ENCODE measurements at regions not wholly inside any gene's neighbourhood (a gene's known extent, or its start where the extent isn't known, plus 50 kb on each side); places are given as distances from the start of the nearest gene placed in this dataset.

DNA sequence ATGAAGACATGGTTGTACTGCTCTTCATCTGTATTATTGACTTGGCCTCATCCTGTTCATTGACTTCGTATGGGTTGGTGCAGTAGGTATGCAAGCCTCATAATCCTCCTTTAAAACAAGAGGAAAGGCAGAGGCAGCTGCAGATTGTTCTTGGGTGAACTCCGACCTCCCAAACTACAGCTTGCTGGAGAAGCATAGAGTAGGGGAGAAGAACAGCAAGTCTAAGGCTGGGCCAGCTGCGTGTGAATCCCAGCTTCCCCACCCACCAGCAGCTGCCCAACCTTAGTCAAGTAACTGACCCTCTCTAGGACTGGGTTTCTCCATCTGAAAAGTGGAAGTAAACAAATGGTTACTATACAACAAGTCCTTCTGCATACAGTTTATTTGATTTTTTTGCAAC, 114.5 kb upstream of the WWC1 start:
- no peaks in the 10 kb centered on the region for H3K36me3 ChIP-seq (ENCODE audit: insufficient read depth, low read length)
- no peak overlapping the region for H3K27ac ChIP-seq (ENCODE audit: low read depth, low read length, poor library complexity, severe bottlenecking)
- no peak overlapping the region for H2AFZ ChIP-seq (ENCODE audit: low read length)
- no peak for DNase-seq (ENCODE audit: low spot score)
- H3K9me2 ChIP-seq (ENCODE audit: insufficient read depth, low read length), result no peaks in the 10 kb centered on the region
- H3K79me2 ChIP-seq (ENCODE audit: insufficient read depth, low read depth, low read length), result no peaks in the 10 kb centered on the region
- BruUV-seq (replicated peaks), result no TSS peak
- no peaks in the 10 kb centered on the region for H3K9me3 ChIP-seq (ENCODE audit: low read length)
- intact Hi-C loops (cut with micrococcal nuclease; ENCODE audit: unreplicated experiment), result no loop called here
- H3K4me1 ChIP-seq (ENCODE audit: insufficient read depth, low read length, poor library complexity, severe bottlenecking), result no peaks in the 10 kb centered on the region
- no peaks in the 10 kb centered on the region for H4K20me1 ChIP-seq (ENCODE audit: insufficient read depth, low read length)
- H3K4me3 ChIP-seq (ENCODE audit: low read depth, low read length, poor library complexity, severe bottlenecking), result no peak overlapping the region
- POLR2A ChIA-PET, result no interaction called here
- TF ChIP-seq CTCF (conservative IDR thresholded peaks at IDR 0.05; ENCODE audit: low read length), result no peak
- no peak for TF ChIP-seq EZH2phosphoT487 (IDR thresholded peaks at IDR 0.05; ENCODE audit: borderline replicate concordance, low read depth, low read length)
- CTCF ChIA-PET (ENCODE audit: unreplicated experiment), result no interaction called here
- no peak overlapping the region for H3K4me2 ChIP-seq (ENCODE audit: low read length)

DNA sequence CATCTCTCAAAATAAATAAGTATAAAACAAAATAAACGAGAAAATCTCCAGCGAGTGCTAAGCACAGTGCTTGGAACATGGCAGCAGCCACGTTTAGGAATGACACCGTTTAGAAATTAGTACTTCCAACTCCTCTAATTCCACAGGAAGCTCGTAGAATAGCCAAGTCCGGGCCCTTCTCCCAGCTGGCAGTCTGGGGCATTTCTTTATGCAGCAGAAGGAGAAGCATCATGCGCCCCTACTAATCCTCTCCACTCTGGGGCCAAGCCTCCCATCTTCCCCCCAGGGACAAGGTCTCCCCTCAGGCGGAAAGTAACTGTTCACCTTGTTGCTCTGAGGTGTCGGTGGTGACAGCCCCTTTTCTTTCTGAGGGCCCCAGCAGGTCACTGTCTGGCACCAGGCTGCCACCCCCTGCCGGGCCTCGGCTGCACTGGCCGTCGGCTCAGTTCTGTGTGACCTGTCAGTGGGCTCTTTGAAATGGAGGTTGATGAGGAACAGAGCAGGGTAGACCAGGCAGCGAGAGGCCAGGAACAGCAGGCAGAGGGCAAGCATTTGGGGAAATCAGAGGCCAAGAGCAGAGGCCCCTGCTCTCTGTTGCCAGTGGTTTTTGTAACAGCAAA, 113.5 kb upstream of the WWC1 start:
- Histone ChIP-seq H3K4me3 (ENCODE audit: low read depth, low read length, poor library complexity, severe bottlenecking) (no peak overlapping the region), H2AFZ (ENCODE audit: low read length) (no peak overlapping the region), H3K4me2 (ENCODE audit: low read length) (no peak overlapping the region), H3K9me3 (ENCODE audit: low read length) (no peaks in the 10 kb centered on the region), H3K9me2 (ENCODE audit: insufficient read depth, low read length) (no peaks in the 10 kb centered on the region), H3K36me3 (ENCODE audit: insufficient read depth, low read length) (no peaks in the 10 kb centered on the region), H4K20me1 (ENCODE audit: insufficient read depth, low read length) (no peaks in the 10 kb centered on the region), H3K79me2 (ENCODE audit: insufficient read depth, low read depth, low read length) (no peaks in the 10 kb centered on the region), H3K4me1 (ENCODE audit: insufficient read depth, low read length, poor library complexity, severe bottlenecking) (no peaks in the 10 kb centered on the region), H3K27ac (ENCODE audit: low read depth, low read length, poor library complexity, severe bottlenecking) (no peak overlapping the region)
- no peak for TF ChIP-seq EZH2phosphoT487 (IDR thresholded peaks at IDR 0.05; ENCODE audit: borderline replicate concordance, low read depth, low read length)
- TF ChIP-seq CTCF (conservative IDR thresholded peaks at IDR 0.05; ENCODE audit: low read length), result no peak
- ChIA-PET POLR2A (interaction anchor here (0.6 kb wide), 1 partner anchor 20 kb away, joined by 4 read pairs; no protein-coding TSS in a partner anchor), CTCF (ENCODE audit: unreplicated experiment) (no interaction called here)
- intact Hi-C loops (cut with micrococcal nuclease; ENCODE audit: unreplicated experiment), result no loop called here
- BruUV-seq (replicated peaks), result no TSS peak
- no peak for DNase-seq (ENCODE audit: low spot score)

DNA sequence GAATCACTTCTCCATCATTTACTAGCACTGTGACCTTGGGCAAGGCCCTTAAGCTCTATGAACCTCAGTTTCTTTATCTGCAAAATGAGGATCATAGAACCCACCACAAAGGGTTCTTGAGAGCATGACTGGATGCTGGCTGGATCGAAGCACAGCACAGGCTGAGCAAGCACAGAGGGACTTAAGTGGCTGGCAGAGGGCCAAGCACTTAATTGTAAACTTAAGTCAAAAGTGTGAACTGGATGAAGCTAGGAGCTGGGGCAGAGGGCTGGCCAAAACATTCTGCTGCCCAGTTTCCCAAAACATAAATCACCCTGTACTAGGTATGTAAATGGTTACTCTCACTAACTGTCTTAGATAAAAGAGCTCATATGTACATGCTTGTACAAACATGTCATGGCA, 112.3 kb upstream of the WWC1 start:
- no peak overlapping the region for H3K4me3 ChIP-seq (ENCODE audit: low read depth, low read length, poor library complexity, severe bottlenecking)
- CTCF ChIA-PET (ENCODE audit: unreplicated experiment), result interaction anchor here (0.5 kb wide), 1 partner anchor 33 kb away, joined by 3 read pairs; no protein-coding TSS in a partner anchor
- H3K4me2 ChIP-seq (ENCODE audit: low read length), result no peak overlapping the region
- no peak for TF ChIP-seq CTCF (conservative IDR thresholded peaks at IDR 0.05; ENCODE audit: low read length)
- TF ChIP-seq EZH2phosphoT487 (IDR thresholded peaks at IDR 0.05; ENCODE audit: borderline replicate concordance, low read depth, low read length), result no peak
- H2AFZ ChIP-seq (ENCODE audit: low read length), result no peak overlapping the region
- H3K4me1 ChIP-seq (ENCODE audit: insufficient read depth, low read length, poor library complexity, severe bottlenecking), result no peaks in the 10 kb centered on the region
- intact Hi-C loops (cut with micrococcal nuclease; ENCODE audit: unreplicated experiment), result no loop called here
- H3K36me3 ChIP-seq (ENCODE audit: insufficient read depth, low read length), result no peaks in the 10 kb centered on the region
- POLR2A ChIA-PET, result interaction anchor here (0.9 kb wide), 1 partner anchor 18 kb away, joined by 3 read pairs; no protein-coding TSS in a partner anchor
- no peaks in the 10 kb centered on the region for H3K9me3 ChIP-seq (ENCODE audit: low read length)
- no peak for DNase-seq (ENCODE audit: low spot score)
- BruUV-seq (replicated peaks), result no TSS peak
- H3K27ac ChIP-seq (ENCODE audit: low read depth, low read length, poor library complexity, severe bottlenecking), result no peak overlapping the region
- H4K20me1 ChIP-seq (ENCODE audit: insufficient read depth, low read length), result no peaks in the 10 kb centered on the region
- no peaks in the 10 kb centered on the region for H3K79me2 ChIP-seq (ENCODE audit: insufficient read depth, low read depth, low read length)
- H3K9me2 ChIP-seq (ENCODE audit: insufficient read depth, low read length), result no peaks in the 10 kb centered on the region
